ENCODE measurements at regions not wholly inside any gene's neighbourhood (a gene's known extent, or its start where the extent isn't known, plus 50 kb on each side); places are given as distances from the start of the nearest gene placed in this dataset.

DNA sequence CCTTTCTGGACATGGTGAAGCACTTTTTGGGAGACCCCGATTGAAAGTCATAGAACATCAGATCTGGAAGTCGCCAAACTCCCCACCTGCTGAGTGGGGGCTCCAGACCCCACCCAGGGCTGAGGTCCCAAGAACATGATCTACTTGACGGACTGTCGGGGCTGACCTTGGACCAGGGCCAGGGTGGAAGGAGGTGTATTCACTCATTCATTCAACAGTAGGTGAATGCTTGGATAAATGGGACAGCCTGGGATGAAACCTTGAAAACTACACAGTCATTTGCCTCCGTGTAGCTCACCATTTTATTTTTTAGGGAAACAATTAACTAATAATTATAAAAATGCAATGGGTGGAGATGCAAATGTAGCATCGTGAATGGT is 629.0 kb downstream of the BRD1 start:
- TF ChIP-seq, protein P1, sequence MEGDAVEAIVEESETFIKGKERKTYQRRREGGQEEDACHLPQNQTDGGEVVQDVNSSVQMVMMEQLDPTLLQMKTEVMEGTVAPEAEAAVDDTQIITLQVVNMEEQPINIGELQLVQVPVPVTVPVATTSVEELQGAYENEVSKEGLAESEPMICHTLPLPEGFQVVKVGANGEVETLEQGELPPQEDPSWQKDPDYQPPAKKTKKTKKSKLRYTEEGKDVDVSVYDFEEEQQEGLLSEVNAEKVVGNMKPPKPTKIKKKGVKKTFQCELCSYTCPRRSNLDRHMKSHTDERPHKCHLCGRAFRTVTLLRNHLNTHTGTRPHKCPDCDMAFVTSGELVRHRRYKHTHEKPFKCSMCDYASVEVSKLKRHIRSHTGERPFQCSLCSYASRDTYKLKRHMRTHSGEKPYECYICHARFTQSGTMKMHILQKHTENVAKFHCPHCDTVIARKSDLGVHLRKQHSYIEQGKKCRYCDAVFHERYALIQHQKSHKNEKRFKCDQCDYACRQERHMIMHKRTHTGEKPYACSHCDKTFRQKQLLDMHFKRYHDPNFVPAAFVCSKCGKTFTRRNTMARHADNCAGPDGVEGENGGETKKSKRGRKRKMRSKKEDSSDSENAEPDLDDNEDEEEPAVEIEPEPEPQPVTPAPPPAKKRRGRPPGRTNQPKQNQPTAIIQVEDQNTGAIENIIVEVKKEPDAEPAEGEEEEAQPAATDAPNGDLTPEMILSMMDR (IDR thresholded peaks at IDR 0.05): no peak
- Mint-ChIP-seq H3K9me3 (peaks cover 78% of the 10 kb centered on the region), H3K27me3 (ENCODE audit: insufficient read depth) (no peaks in the 10 kb centered on the region; the same call in 1 of the 2 replicates), H3K36me3 (ENCODE audit: low read depth) (no peaks in the 10 kb centered on the region; the same call in none of the 2 replicates), H3K4me3 (no peak overlapping the region), H3K4me1 (ENCODE audit: low read depth) (no peaks in the 10 kb centered on the region), H3K27ac (no peak overlapping the region)
- no peak for DNase-seq

- no peaks in the 10 kb centered on the region; the same call in 1 of the 2 replicates for H3K27me3 Mint-ChIP-seq (ENCODE audit: insufficient read depth)
- H3K9me3 Mint-ChIP-seq: peaks cover 77% of the 10 kb centered on the region
- TF ChIP-seq, protein P1 (IDR thresholded peaks at IDR 0.05): no peak
- no peak overlapping the region for H3K27ac Mint-ChIP-seq
- no peak overlapping the region for H3K4me3 Mint-ChIP-seq
- no peak for DNase-seq
- H3K36me3 Mint-ChIP-seq (ENCODE audit: low read depth): no peaks in the 10 kb centered on the region; the same call in none of the 2 replicates
- no peaks in the 10 kb centered on the region for H3K4me1 Mint-ChIP-seq (ENCODE audit: low read depth)
Measured at GRCh38 chr22:49197986-49198704, 629.5 kb downstream of the BRD1 start.

DNA sequence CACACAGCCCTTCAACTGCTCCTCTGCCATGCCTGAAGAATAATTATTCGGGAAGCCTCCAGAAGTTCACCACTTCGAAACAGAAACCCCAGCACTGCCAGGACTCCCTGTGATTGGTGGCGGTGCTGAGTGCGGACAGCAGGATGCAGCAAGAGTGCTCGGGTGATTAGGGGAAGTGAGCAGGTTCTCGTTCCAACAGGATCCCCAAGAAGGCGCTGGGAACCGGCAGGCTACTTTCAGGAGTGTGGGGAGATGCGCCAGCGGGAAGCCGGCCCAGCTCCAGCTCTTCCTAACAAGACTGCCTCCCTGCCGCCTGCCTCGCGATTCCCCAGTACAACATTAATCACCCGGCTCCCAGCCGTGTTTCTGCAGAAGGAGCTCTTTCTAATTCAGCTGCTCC is 630.2 kb downstream of the BRD1 start:
- Mint-ChIP-seq H3K36me3 (ENCODE audit: low read depth) (no peaks in the 10 kb centered on the region; the same call in none of the 2 replicates), H3K4me1 (ENCODE audit: low read depth) (no peaks in the 10 kb centered on the region), H3K27me3 (ENCODE audit: insufficient read depth) (no peaks in the 10 kb centered on the region; the same call in 1 of the 2 replicates), H3K9me3 (peaks cover 77% of the 10 kb centered on the region), H3K4me3 (no peak overlapping the region), H3K27ac (no peak overlapping the region)
- no peak for DNase-seq
- TF ChIP-seq, protein P1 (IDR thresholded peaks at IDR 0.05): no peak

DNA sequence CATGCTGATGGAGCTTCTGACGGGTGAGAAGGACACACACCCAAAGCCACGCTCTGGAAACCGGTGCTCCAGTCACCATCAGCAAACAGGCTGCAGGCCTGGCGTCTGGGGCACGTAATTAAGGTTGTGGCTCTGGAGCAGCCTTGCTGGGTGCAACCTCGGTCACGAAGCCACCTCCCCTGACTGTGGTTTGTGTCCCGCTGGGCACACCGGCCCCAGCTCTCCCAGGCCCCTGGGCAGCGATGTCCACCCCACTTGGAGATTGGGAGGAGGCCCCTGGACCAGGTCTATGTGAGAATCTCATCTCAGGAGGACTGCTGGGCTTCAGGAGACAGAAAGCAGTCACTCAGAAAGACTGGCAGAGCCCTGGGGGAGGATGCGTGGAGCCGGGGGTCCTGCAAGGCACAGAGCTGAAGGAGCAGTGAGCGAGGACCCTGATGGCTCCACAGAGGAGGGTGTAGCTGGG is 631.6 kb downstream of the BRD1 start:
- Mint-ChIP-seq H3K27me3 (ENCODE audit: insufficient read depth) (no peaks in the 10 kb centered on the region), H3K9me3 (peaks cover 74% of the 10 kb centered on the region), H3K4me3 (no peak overlapping the region), H3K4me1 (ENCODE audit: low read depth) (no peaks in the 10 kb centered on the region), H3K27ac (no peak overlapping the region), H3K36me3 (ENCODE audit: low read depth) (peaks cover 2% of the 10 kb centered on the region)
- no peak for DNase-seq
- TF ChIP-seq, protein P1 (IDR thresholded peaks at IDR 0.05): no peak

- no peak overlapping the region for H3K27ac Mint-ChIP-seq
- no peaks in the 10 kb centered on the region for H3K27me3 Mint-ChIP-seq (ENCODE audit: insufficient read depth)
- DNase-seq: no peak
- peaks cover 3% of the 10 kb centered on the region for H3K36me3 Mint-ChIP-seq (ENCODE audit: low read depth)
- H3K4me1 Mint-ChIP-seq (ENCODE audit: low read depth): no peaks in the 10 kb centered on the region
- TF ChIP-seq, protein P1 (IDR thresholded peaks at IDR 0.05): no peak
- H3K4me3 Mint-ChIP-seq: no peak overlapping the region
- H3K9me3 Mint-ChIP-seq: peaks cover 77% of the 10 kb centered on the region
Measured at GRCh38 chr22:49195636-49196035, 632.0 kb downstream of the BRD1 start.
